GM06990 (cell line): ENCODE measurements at regions not wholly inside any gene's neighbourhood (a gene's known extent, or its start where the extent isn't known, plus 50 kb on each side); places are given as distances from the start of the nearest gene placed in this dataset.

ENCODE experiments used
- DNase-seq: peaks from one replicate; pipeline ENCODE4 v3.0.0-alpha.2; 2011; ENCODE audit not compliant: insufficient read length; ENCODE audit errors: extremely low read depth
- H3K27me3 ChIP-seq: replicated peaks from 2 replicates; pipeline ENCODE4 v1.6.0; 2011; ENCODE audit warnings: low read length; ENCODE audit not compliant: control insufficient read depth, insufficient read depth
- H3K36me3 ChIP-seq: 2 replicates; pipeline ENCODE4 v1.5.1; 2011; ENCODE audit warnings: low read length; ENCODE audit not compliant: control insufficient read depth, insufficient read depth
- H3K4me3 ChIP-seq: replicated peaks from 2 replicates; pipeline ENCODE4 v1.5.1; 2011; ENCODE audit warnings: low read depth, mild to moderate bottlenecking, control low read depth, low read length
- CTCF ChIP-seq: IDR thresholded peaks from 2 replicates; pipeline ENCODE4 v1.5.1; 2011; ENCODE audit warnings: low read length, control low read depth, mild to moderate bottlenecking, inconsistent platforms; ENCODE audit not compliant: insufficient read depth, poor library complexity, severe bottlenecking

GRCh38 chr11:112481893-112482292 lies 221.2 kb upstream of the PLET1 start:
- H3K36me3 ChIP-seq: no peaks in the 10 kb centered on the region
- no peak overlapping the region for H3K4me3 ChIP-seq
- no peaks in the 10 kb centered on the region; the same call in none of the 2 replicates for H3K27me3 ChIP-seq
- no peak for TF ChIP-seq CTCF
- no peak for DNase-seq

- H3K27me3 ChIP-seq: no peaks in the 10 kb centered on the region; the same call in none of the 2 replicates
- no peak for TF ChIP-seq CTCF
- no peak for DNase-seq
- no peaks in the 10 kb centered on the region for H3K36me3 ChIP-seq
- H3K4me3 ChIP-seq: no peak overlapping the region
Observed at GRCh38 chr11:112485280-112485679, 224.6 kb upstream of the PLET1 start.

GRCh38 chr11:112497826-112498225 lies 237.2 kb upstream of the PLET1 start:
- no peaks in the 10 kb centered on the region for H3K27me3 ChIP-seq
- no peak for TF ChIP-seq CTCF
- no peak for DNase-seq
- no peaks in the 10 kb centered on the region for H3K36me3 ChIP-seq
- no peak overlapping the region for H3K4me3 ChIP-seq

- no peak for TF ChIP-seq CTCF
- H3K27me3 ChIP-seq: no peaks in the 10 kb centered on the region
- no peak overlapping the region for H3K4me3 ChIP-seq
- no peak for DNase-seq
- no peaks in the 10 kb centered on the region for H3K36me3 ChIP-seq
Observed at GRCh38 chr11:112498701-112499100, 238.0 kb upstream of the PLET1 start.

- TF ChIP-seq CTCF: no peak
- Histone ChIP-seq H3K27me3 (no peaks in the 10 kb centered on the region), H3K36me3 (no peaks in the 10 kb centered on the region), H3K4me3 (no peak overlapping the region)
- DNase-seq: no peak
Observed at GRCh38 chr11:112499153-112499880, 238.7 kb upstream of the PLET1 start.

GRCh38 chr11:112499881-112500204 lies 239.2 kb upstream of the PLET1 start:
- H3K4me3 ChIP-seq: no peak overlapping the region
- TF ChIP-seq CTCF: no peak
- no peaks in the 10 kb centered on the region for H3K36me3 ChIP-seq
- no peak for DNase-seq
- no peaks in the 10 kb centered on the region for H3K27me3 ChIP-seq
